ENCODE measurements at regions not wholly inside any gene's neighbourhood (a gene's known extent, or its start where the extent isn't known, plus 50 kb on each side); places are given as distances from the start of the nearest gene placed in this dataset.

- no peak for DNase-seq (ENCODE audit: low read depth)
- no peak for TF ChIP-seq CTCF (IDR thresholded peaks at IDR 0.05; ENCODE audit: control insufficient read depth, extremely low read depth, insufficient read depth)
- H3K4me3 ChIP-seq (ENCODE audit: low read depth, low read length), result no peak overlapping the region
These were observed 118.8 kb upstream of the SPATA13 start for GRCh38 chr13:24041651-24042225.

- TF ChIP-seq CTCF (IDR thresholded peaks at IDR 0.05; ENCODE audit: control insufficient read depth, extremely low read depth, insufficient read depth), result no peak
- no peak overlapping the region for H3K4me3 ChIP-seq (ENCODE audit: low read depth, low read length)
- no peak for DNase-seq (ENCODE audit: low read depth)
These were observed 117.6 kb upstream of the SPATA13 start for GRCh38 chr13:24042710-24043440.

- DNase-seq (ENCODE audit: low read depth), result no peak
- TF ChIP-seq CTCF (IDR thresholded peaks at IDR 0.05; ENCODE audit: control insufficient read depth, extremely low read depth, insufficient read depth), result no peak
- H3K4me3 ChIP-seq (ENCODE audit: low read depth, low read length), result no peak overlapping the region
These were observed 116.8 kb upstream of the SPATA13 start for GRCh38 chr13:24043590-24044350.

- TF ChIP-seq CTCF (IDR thresholded peaks at IDR 0.05; ENCODE audit: control insufficient read depth, extremely low read depth, insufficient read depth), result no peak
- DNase-seq (ENCODE audit: low read depth), result no peak
- no peak overlapping the region for H3K4me3 ChIP-seq (ENCODE audit: low read depth, low read length)
These were observed 114.9 kb upstream of the SPATA13 start for GRCh38 chr13:24045597-24045996.

GRCh38 chr13:24050292-24050711, 110.2 kb upstream of the SPATA13 start:
- DNase-seq (ENCODE audit: low read depth), result no peak
- no peak for TF ChIP-seq CTCF (IDR thresholded peaks at IDR 0.05; ENCODE audit: control insufficient read depth, extremely low read depth, insufficient read depth)
- H3K4me3 ChIP-seq (ENCODE audit: low read depth, low read length), result no peak overlapping the region

- no peak overlapping the region for H3K4me3 ChIP-seq (ENCODE audit: low read depth, low read length)
- TF ChIP-seq CTCF (IDR thresholded peaks at IDR 0.05; ENCODE audit: control insufficient read depth, extremely low read depth, insufficient read depth), result no peak
- no peak for DNase-seq (ENCODE audit: low read depth)
These were observed 109.5 kb upstream of the SPATA13 start for GRCh38 chr13:24050796-24051715.
